ENCODE measurements at regions not wholly inside any gene's neighbourhood (a gene's known extent, or its start where the extent isn't known, plus 50 kb on each side); places are given as distances from the start of the nearest gene placed in this dataset.

GRCh38 chr4:62159306-62159705, 959.2 kb downstream of the ADGRL3 start:
- H3K4me1 ChIP-seq (ENCODE audit: control insufficient read depth in 1 of 2, insufficient read depth in 2 of 2, low read depth in 1 of 2, low read length in 1 of 2) = no peaks in the 10 kb centered on the region
- no peak overlapping the region for H2AFZ ChIP-seq (ENCODE audit: low read depth)
- DNase-seq = no peak
- no peaks in the 10 kb centered on the region for H3F3A ChIP-seq (replicated peaks; ENCODE audit: insufficient read depth)
- H3K9me3 ChIP-seq = no peaks in the 10 kb centered on the region
- no peaks in the 10 kb centered on the region for H3K79me2 ChIP-seq (ENCODE audit: insufficient read depth)
- ChIA-PET POLR2A (no interaction called here), CTCF (no interaction called here)
- H3K4me3 ChIP-seq (ENCODE audit: low read depth in 2 of 2, low read length in 1 of 2) = no peak overlapping the region
- 46% methylated on average over 1 of the region's 1 CpG for WGBS (ENCODE audit: low lambda C conversion rate)
- TF ChIP-seq IRF3 (IDR thresholded peaks at IDR 0.05; ENCODE audit: low read depth, low read length) (no peak), EZH2phosphoT487 (IDR thresholded peaks at IDR 0.05; ENCODE audit: borderline replicate concordance, low read depth) (no peak), GATA2 (CRISPR knock-in tag; IDR thresholded peaks at IDR 0.05) (no peak), MXI1 (IDR thresholded peaks at IDR 0.05; ENCODE audit: low read depth, low read length) (no peak), USF1 (IDR thresholded peaks at IDR 0.05; ENCODE audit: borderline replicate concordance, low read depth) (no peak), FOXJ3 (CRISPR knock-in tag; IDR thresholded peaks at IDR 0.05) (no peak), NRF1 (IDR thresholded peaks at IDR 0.05; ENCODE audit: low read depth, low read length) (no peak), TEAD4 (IDR thresholded peaks at IDR 0.05; ENCODE audit: borderline replicate concordance, insufficient read depth) (no peak), TCF12 (IDR thresholded peaks at IDR 0.05) (no peak)
- H3K36me3 ChIP-seq (replicated peaks in 1 of 2; ENCODE audit: control insufficient read depth in 1 of 2, insufficient read depth in 2 of 2, low read length in 1 of 2) = no peaks in the 10 kb centered on the region
- H4K20me1 ChIP-seq (ENCODE audit: insufficient read depth) = no peaks in the 10 kb centered on the region
- H3K27me3 ChIP-seq (ENCODE audit: insufficient read depth) = no peaks in the 10 kb centered on the region
- no peak overlapping the region for H3K9ac ChIP-seq
- no peaks in the 10 kb centered on the region for H3K9me2 ChIP-seq
- H3K27ac ChIP-seq (ENCODE audit: low read depth in 2 of 2, low read length in 1 of 2) = no peak overlapping the region
- H3K4me2 ChIP-seq = no peak overlapping the region

GRCh38 chr4:62156205-62156604, 956.1 kb downstream of the ADGRL3 start:
- Histone ChIP-seq H3K9ac (no peak overlapping the region), H2AFZ (ENCODE audit: low read depth) (no peak overlapping the region), H3K9me3 (no peaks in the 10 kb centered on the region), H3K4me1 (ENCODE audit: control insufficient read depth in 1 of 2, insufficient read depth in 2 of 2, low read depth in 1 of 2, low read length in 1 of 2) (no peaks in the 10 kb centered on the region), H3F3A (replicated peaks; ENCODE audit: insufficient read depth) (no peaks in the 10 kb centered on the region), H3K27me3 (ENCODE audit: insufficient read depth) (no peaks in the 10 kb centered on the region), H3K27ac (ENCODE audit: low read depth in 2 of 2, low read length in 1 of 2) (no peak overlapping the region), H3K9me2 (no peaks in the 10 kb centered on the region), H4K20me1 (ENCODE audit: insufficient read depth) (no peaks in the 10 kb centered on the region), H3K36me3 (replicated peaks in 1 of 2; ENCODE audit: control insufficient read depth in 1 of 2, insufficient read depth in 2 of 2, low read length in 1 of 2) (no peaks in the 10 kb centered on the region), H3K4me2 (no peak overlapping the region), H3K79me2 (ENCODE audit: insufficient read depth) (no peaks in the 10 kb centered on the region), H3K4me3 (ENCODE audit: low read depth in 2 of 2, low read length in 1 of 2) (no peak overlapping the region)
- 100% methylated on average over 1 of the region's 1 CpG for whole genome bisulfite sequencing (ENCODE audit: low lambda C conversion rate)
- DNase-seq = no peak
- ChIA-PET POLR2A (no interaction called here), CTCF (no interaction called here)
- TF ChIP-seq ZBTB33 (IDR thresholded peaks at IDR 0.05; ENCODE audit: borderline replicate concordance, low read depth) (no peak), SIN3A (IDR thresholded peaks at IDR 0.05; ENCODE audit: borderline replicate concordance, low read depth, low read length) (no peak), ELF1 (IDR thresholded peaks at IDR 0.05) (no peak), RCOR1 (IDR thresholded peaks at IDR 0.05; ENCODE audit: low read length) (no peak), IRF3 (IDR thresholded peaks at IDR 0.05; ENCODE audit: low read depth, low read length) (no peak), FOSL2 (IDR thresholded peaks at IDR 0.05; ENCODE audit: borderline replicate concordance, low read depth) (no peak), EP300 (IDR thresholded peaks at IDR 0.05; ENCODE audit: borderline replicate concordance in 1 of 2, low read depth in 1 of 2, low read length in 1 of 2) (no peak), RFX5 (IDR thresholded peaks at IDR 0.05; ENCODE audit: low read length) (no peak), MAX (IDR thresholded peaks at IDR 0.05; ENCODE audit: low read depth) (no peak), TEAD4 (IDR thresholded peaks at IDR 0.05; ENCODE audit: borderline replicate concordance, insufficient read depth) (no peak), MXI1 (IDR thresholded peaks at IDR 0.05; ENCODE audit: low read depth, low read length) (no peak), USF1 (IDR thresholded peaks at IDR 0.05; ENCODE audit: borderline replicate concordance, low read depth) (no peak), YY1 (IDR thresholded peaks at IDR 0.05; ENCODE audit: low read depth) (no peak), NFIC (IDR thresholded peaks at IDR 0.05; ENCODE audit: borderline replicate concordance) (no peak), SMC3 (IDR thresholded peaks at IDR 0.05; ENCODE audit: low read depth, low read length) (no peak)
